Testis (tissue), 2 donors: ENCODE measurements at regions not wholly inside any gene's neighbourhood (a gene's known extent, or its start where the extent isn't known, plus 50 kb on each side); places are given as distances from the start of the nearest gene placed in this dataset.

Experiments
- DNase-seq: peaks from one replicate; pipeline ENCODE4 v3.0.0-alpha.2; 2019
- H3K27ac ChIP-seq, 2 donors: fragments of 200-600 bp; sonication (generic); one replicate each; pipeline ENCODE4 v1.5.1; 2019
- H3K27me3 ChIP-seq: fragments of 200-600 bp; sonication (generic); one replicate; pipeline ENCODE4 v1.5.1; 2019
- H3K36me3 ChIP-seq: fragments of 200-600 bp; sonication (generic); one replicate; pipeline ENCODE4 v1.5.1; 2017; ENCODE audit warnings: low read depth; ENCODE audit errors: missing control alignments
- H3K4me1 ChIP-seq: fragments of 200-600 bp; sonication (generic); one replicate; pipeline ENCODE4 v1.5.1; 2019
- H3K4me3 ChIP-seq, 2 donors: fragments of 200-600 bp; sonication (generic); one replicate each; pipeline ENCODE4 v1.5.1; 2017 to 2019
- H3K9me3 ChIP-seq: fragments of 200-600 bp; sonication (generic); one replicate; pipeline ENCODE4 v1.5.1; 2017
- CTCF ChIP-seq, 3 experiments: fragments of 450-650 bp in 2 of 3; fragments of 200-600 bp in 1 of 3; sonication (generic) in 1 of 3; IDR thresholded peaks; one replicate each; pipeline ENCODE4 v1.5.1; 2016 to 2019; ENCODE audit warnings: antibody characterized with exemption in 3 of 3, mild to moderate bottlenecking in 2 of 3, moderate library complexity in 1 of 3
- POLR2A ChIP-seq: fragments of 450-650 bp; IDR thresholded peaks from one replicate; pipeline ENCODE4 v1.6.1; 2017; ENCODE audit warnings: antibody characterized with exemption, mild to moderate bottlenecking, moderate library complexity
- WGBS, 2 donors: methylation state at CpG; one replicate each; pipeline ENCODE4 v1.1.5; 2018; 5-methylcytosine and 5-hydroxymethylcytosine counted together
- intact Hi-C: fragments of 100-400 bp; cut with DNase I; formaldehyde crosslinking; loops from one replicate; pipeline ENCODE4 v1.15.1; 2023; ENCODE audit warnings: low total_unique reads

GRCh38 chr3:166199491-166199890, 362.3 kb upstream of the BCHE start:
- Histone ChIP-seq H3K27ac (no peak overlapping the region), H3K4me1 (no peaks in the 10 kb centered on the region), H3K9me3 (no peaks in the 10 kb centered on the region), H3K4me3 (no peak overlapping the region), H3K36me3 (no peaks in the 10 kb centered on the region), H3K27me3 (no peaks in the 10 kb centered on the region)
- no peak for DNase-seq
- intact Hi-C loops: no loop called here
- TF ChIP-seq CTCF (IDR thresholded peaks at IDR 0.05) (no peak), POLR2A (no peak)

- Histone ChIP-seq H3K27me3 (no peaks in the 10 kb centered on the region), H3K4me1 (no peaks in the 10 kb centered on the region), H3K9me3 (no peaks in the 10 kb centered on the region), H3K4me3 (no peak overlapping the region), H3K27ac (no peak overlapping the region), H3K36me3 (no peaks in the 10 kb centered on the region)
- DNase-seq: no peak
- intact Hi-C loops: no loop called here
- TF ChIP-seq CTCF (IDR thresholded peaks at IDR 0.05): no peak
- TF ChIP-seq POLR2A: no peak
- WGBS, 2 donors: 79 to 91% methylated on average over 2 of the region's 2 CpGs
Observed at GRCh38 chr3:166195808-166196207, 358.6 kb upstream of the BCHE start.

- Histone ChIP-seq H3K9me3 (no peaks in the 10 kb centered on the region), H3K27me3 (no peaks in the 10 kb centered on the region), H3K4me1 (no peaks in the 10 kb centered on the region), H3K36me3 (no peaks in the 10 kb centered on the region), H3K4me3 (no peak overlapping the region), H3K27ac (no peak overlapping the region)
- DNase-seq: no peak
- intact Hi-C loops: no loop called here
- no peak for TF ChIP-seq CTCF (IDR thresholded peaks at IDR 0.05)
- TF ChIP-seq POLR2A: no peak
- 77 to 96% methylated on average over 2 of the region's 2 CpGs for WGBS, 2 donors
Observed at GRCh38 chr3:166191411-166191810, 354.2 kb upstream of the BCHE start.

- Histone ChIP-seq H3K27ac (no peak overlapping the region), H3K9me3 (no peaks in the 10 kb centered on the region), H3K36me3 (no peaks in the 10 kb centered on the region), H3K27me3 (no peaks in the 10 kb centered on the region), H3K4me1 (no peaks in the 10 kb centered on the region), H3K4me3 (no peak overlapping the region)
- intact Hi-C loops: no loop called here
- WGBS, 2 donors: 78 to 83% methylated on average over 1 of the region's 1 CpG
- DNase-seq: no peak
- TF ChIP-seq CTCF (IDR thresholded peaks at IDR 0.05) (no peak), POLR2A (no peak)
Observed at GRCh38 chr3:166190360-166190759, 353.1 kb upstream of the BCHE start.

GRCh38 chr3:166187237-166187636, 350.0 kb upstream of the BCHE start:
- WGBS, 2 donors: 46 to 84% methylated on average over 1 of the region's 1 CpG
- Histone ChIP-seq H3K27me3 (no peaks in the 10 kb centered on the region), H3K4me3 (no peak overlapping the region), H3K9me3 (no peaks in the 10 kb centered on the region), H3K36me3 (no peaks in the 10 kb centered on the region), H3K27ac (no peak overlapping the region), H3K4me1 (no peaks in the 10 kb centered on the region)
- no peak for DNase-seq
- TF ChIP-seq CTCF (IDR thresholded peaks at IDR 0.05) (no peak), POLR2A (no peak)
- intact Hi-C loops: no loop called here
